ENCODE measurements at regions not wholly inside any gene's neighbourhood (a gene's known extent, or its start where the extent isn't known, plus 50 kb on each side); places are given as distances from the start of the nearest gene placed in this dataset.

DNA sequence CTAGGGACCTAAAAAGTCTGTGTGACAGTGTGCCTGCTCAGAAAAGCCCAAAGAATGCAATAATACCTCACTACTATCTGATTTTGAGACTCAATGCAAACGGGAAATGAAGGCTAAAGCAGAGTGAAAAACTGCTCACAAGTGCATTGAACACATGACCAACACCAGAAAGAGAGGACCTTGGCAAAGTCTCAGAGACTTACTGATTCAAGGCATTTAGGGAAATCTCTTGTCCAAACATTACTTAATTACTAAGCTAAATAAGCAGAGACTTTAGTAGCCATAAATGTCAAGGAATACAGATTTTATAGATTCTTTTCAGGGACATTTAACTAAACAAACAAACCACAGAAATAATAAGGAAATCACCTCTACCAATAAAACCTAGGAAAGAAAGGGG is 916.0 kb downstream of the FSTL5 start:
- H3K4me1 ChIP-seq, result no peaks in the 10 kb centered on the region
- no peaks in the 10 kb centered on the region for H3K9me3 ChIP-seq
- H3K9ac ChIP-seq (ENCODE audit: low read depth in 2 of 2, low read length in 2 of 2), result no peak overlapping the region
- no peaks in the 10 kb centered on the region for H3K36me3 ChIP-seq
- no peak overlapping the region for H3K27ac ChIP-seq
- intact Hi-C loops (cut with DNase I), result no loop called here
- H3K4me3 ChIP-seq, result no peak overlapping the region
- no peaks in the 10 kb centered on the region for H3K27me3 ChIP-seq
- TF ChIP-seq, protein P1, sequence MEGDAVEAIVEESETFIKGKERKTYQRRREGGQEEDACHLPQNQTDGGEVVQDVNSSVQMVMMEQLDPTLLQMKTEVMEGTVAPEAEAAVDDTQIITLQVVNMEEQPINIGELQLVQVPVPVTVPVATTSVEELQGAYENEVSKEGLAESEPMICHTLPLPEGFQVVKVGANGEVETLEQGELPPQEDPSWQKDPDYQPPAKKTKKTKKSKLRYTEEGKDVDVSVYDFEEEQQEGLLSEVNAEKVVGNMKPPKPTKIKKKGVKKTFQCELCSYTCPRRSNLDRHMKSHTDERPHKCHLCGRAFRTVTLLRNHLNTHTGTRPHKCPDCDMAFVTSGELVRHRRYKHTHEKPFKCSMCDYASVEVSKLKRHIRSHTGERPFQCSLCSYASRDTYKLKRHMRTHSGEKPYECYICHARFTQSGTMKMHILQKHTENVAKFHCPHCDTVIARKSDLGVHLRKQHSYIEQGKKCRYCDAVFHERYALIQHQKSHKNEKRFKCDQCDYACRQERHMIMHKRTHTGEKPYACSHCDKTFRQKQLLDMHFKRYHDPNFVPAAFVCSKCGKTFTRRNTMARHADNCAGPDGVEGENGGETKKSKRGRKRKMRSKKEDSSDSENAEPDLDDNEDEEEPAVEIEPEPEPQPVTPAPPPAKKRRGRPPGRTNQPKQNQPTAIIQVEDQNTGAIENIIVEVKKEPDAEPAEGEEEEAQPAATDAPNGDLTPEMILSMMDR (IDR thresholded peaks at IDR 0.05), result no peak
- no peak for DNase-seq

DNA sequence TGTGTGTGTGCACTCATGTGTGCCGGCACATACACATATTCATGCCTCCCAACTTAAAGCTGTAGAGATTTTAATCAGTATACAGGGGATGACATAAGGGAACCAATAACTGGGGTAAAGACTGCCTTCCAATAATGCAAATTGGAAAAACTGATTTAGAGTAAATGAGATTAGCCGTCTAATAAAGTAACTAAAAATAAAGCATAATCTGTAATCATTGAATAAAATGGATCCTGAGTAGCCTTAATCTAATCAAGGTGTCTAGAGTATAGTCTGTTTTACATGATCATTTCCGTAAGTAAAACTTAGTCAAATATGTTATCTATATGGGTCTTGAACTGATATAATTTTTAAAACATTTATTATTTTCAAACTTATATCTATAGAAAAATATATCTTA is 925.8 kb downstream of the FSTL5 start:
- DNase-seq, result no peak
- H3K9me3 ChIP-seq, result no peaks in the 10 kb centered on the region
- TF ChIP-seq, protein P1 (IDR thresholded peaks at IDR 0.05), result no peak
- H3K27me3 ChIP-seq, result no peaks in the 10 kb centered on the region
- intact Hi-C loops (cut with DNase I), result no loop called here
- H3K27ac ChIP-seq, result no peak overlapping the region
- no peak overlapping the region for H3K4me3 ChIP-seq
- H3K4me1 ChIP-seq, result no peaks in the 10 kb centered on the region
- no peaks in the 10 kb centered on the region for H3K36me3 ChIP-seq
- H3K9ac ChIP-seq (ENCODE audit: low read depth in 2 of 2, low read length in 2 of 2), result no peak overlapping the region

DNA sequence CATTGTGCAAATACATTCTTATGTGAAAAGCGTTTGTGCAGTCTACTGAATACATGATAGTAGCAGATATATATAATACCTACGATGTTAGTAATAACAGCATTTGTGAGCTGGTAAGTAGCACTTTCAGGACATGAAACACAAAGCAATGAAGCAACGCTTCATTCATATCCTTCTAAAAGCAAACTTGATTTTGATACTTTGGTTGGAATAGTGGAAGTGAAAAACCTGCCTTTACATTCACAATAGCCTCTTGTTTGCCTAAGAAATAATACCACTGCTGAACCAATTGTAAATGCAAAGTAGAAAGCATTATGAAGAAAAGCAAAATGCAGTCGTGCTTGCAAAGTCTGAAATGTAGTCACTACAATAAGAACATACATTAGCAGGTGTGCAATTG is 926.3 kb downstream of the FSTL5 start:
- Histone ChIP-seq H3K27ac (no peak overlapping the region), H3K36me3 (no peaks in the 10 kb centered on the region), H3K9me3 (no peaks in the 10 kb centered on the region), H3K9ac (ENCODE audit: low read depth in 2 of 2, low read length in 2 of 2) (no peak overlapping the region), H3K4me1 (no peaks in the 10 kb centered on the region), H3K27me3 (no peaks in the 10 kb centered on the region), H3K4me3 (no peak overlapping the region)
- TF ChIP-seq, protein P1 (IDR thresholded peaks at IDR 0.05), result no peak
- intact Hi-C loops (cut with DNase I), result no loop called here
- DNase-seq, result no peak

DNA sequence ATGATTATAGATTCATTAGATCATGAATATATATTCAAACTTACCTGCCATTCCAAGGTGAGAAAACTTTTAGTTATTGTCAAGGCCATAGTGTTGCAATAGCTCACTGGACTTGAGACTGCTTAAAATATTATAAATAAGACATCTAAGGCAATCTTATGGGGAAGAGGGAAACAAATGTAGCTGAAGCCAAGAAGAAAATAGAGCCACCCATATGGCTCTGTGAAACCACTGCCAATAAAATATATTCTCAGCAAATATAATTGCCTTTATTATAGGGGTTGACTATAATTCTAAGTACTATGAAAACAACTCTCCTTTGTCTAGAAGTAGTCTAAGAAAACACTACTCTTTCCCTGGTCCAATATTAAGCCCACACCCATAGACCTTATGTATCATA is 938.5 kb downstream of the FSTL5 start:
- Histone ChIP-seq H3K4me1 (no peaks in the 10 kb centered on the region), H3K4me3 (no peak overlapping the region), H3K27ac (no peak overlapping the region), H3K9me3 (no peaks in the 10 kb centered on the region), H3K27me3 (no peaks in the 10 kb centered on the region), H3K9ac (ENCODE audit: low read depth in 2 of 2, low read length in 2 of 2) (no peak overlapping the region), H3K36me3 (no peaks in the 10 kb centered on the region)
- no peak for DNase-seq
- TF ChIP-seq, protein P1 (IDR thresholded peaks at IDR 0.05), result no peak
- intact Hi-C loops (cut with DNase I), result no loop called here

DNA sequence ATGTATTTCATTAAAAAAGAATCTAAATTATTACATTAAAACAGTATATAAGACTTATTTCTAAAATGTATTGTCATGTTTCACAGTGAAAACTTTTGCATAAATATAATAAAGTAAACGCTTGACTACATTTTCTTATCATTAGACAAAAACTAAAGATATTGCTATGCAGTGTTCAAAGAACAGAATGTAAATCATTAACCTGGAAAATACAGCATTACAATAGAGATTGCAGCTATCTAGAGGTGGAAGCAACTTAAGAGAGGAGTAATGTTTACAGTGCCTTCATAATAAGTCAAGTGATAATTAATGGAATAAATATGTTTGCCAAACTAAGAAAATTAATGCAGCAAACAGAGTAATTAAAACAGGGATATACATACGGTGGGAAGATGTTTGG is 940.9 kb downstream of the FSTL5 start:
- no peaks in the 10 kb centered on the region for H3K36me3 ChIP-seq
- TF ChIP-seq, protein P1 (IDR thresholded peaks at IDR 0.05), result no peak
- no peak overlapping the region for H3K9ac ChIP-seq (ENCODE audit: low read depth in 2 of 2, low read length in 2 of 2)
- no peak overlapping the region for H3K27ac ChIP-seq
- no peaks in the 10 kb centered on the region for H3K9me3 ChIP-seq
- no peak overlapping the region for H3K4me3 ChIP-seq
- intact Hi-C loops (cut with DNase I), result no loop called here
- DNase-seq, result no peak
- H3K4me1 ChIP-seq, result no peaks in the 10 kb centered on the region
- no peaks in the 10 kb centered on the region for H3K27me3 ChIP-seq

DNA sequence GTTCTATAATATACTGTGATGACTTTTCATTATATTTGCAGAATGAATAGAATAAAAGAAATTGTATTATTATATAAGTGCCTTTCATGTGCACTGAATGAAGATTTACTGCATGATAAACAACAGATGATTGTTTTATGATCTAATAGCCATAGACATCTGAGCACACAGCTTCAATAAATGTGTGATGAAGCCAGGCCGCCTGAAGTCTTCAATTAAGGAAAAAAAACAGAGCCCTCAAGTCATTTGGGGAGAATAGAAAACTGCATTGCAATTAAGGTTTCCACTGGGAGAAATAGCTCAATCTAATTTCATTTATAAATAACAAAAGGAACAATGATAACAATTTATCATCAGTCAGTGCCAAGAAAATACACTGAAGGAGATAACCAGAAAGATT is 955.2 kb downstream of the FSTL5 start:
- H3K4me1 ChIP-seq, result no peaks in the 10 kb centered on the region
- TF ChIP-seq, protein P1 (IDR thresholded peaks at IDR 0.05), result no peak
- no peak overlapping the region for H3K4me3 ChIP-seq
- no peaks in the 10 kb centered on the region for H3K36me3 ChIP-seq
- no peaks in the 10 kb centered on the region for H3K27me3 ChIP-seq
- H3K9me3 ChIP-seq, result no peaks in the 10 kb centered on the region
- H3K9ac ChIP-seq (ENCODE audit: low read depth in 2 of 2, low read length in 2 of 2), result no peak overlapping the region
- no peak for DNase-seq
- intact Hi-C loops (cut with DNase I), result no loop called here
- H3K27ac ChIP-seq, result no peak overlapping the region
